GM21529 (cell line): ENCODE measurements at regions not wholly inside any gene's neighbourhood (a gene's known extent, or its start where the extent isn't known, plus 50 kb on each side); places are given as distances from the start of the nearest gene placed in this dataset.
"Not testable (repeated sequence)": the region's sequence is repeated elsewhere in the genome, so short reads cannot be mapped to it uniquely, and the experiment has no call there.

ENCODE experiments used
- ATAC-seq: cut with Tn5 transposase; IDR thresholded peaks from one replicate; pipeline ENCODE4 v1.9.1; 2021; ENCODE audit not compliant: unreplicated experiment

- ATAC-seq: no peak
Measured at GRCh38 chr2:175431101-175431946, 249.8 kb upstream of the ATP5MC3 start.

GRCh38 chr2:175430236-175430635 is 248.7 kb upstream of the ATP5MC3 start:
- no peak for ATAC-seq

- ATAC-seq: no peak
Measured at GRCh38 chr2:175418224-175418835, 236.8 kb upstream of the ATP5MC3 start.

- ATAC-seq: no peak
Measured at GRCh38 chr2:175414882-175415487, 233.5 kb upstream of the ATP5MC3 start.

GRCh38 chr2:175414191-175414881 is 232.8 kb upstream of the ATP5MC3 start:
- no peak for ATAC-seq

GRCh38 chr2:175410941-175411340 is 229.4 kb upstream of the ATP5MC3 start:
- not testable (repeated sequence) for ATAC-seq

- ATAC-seq: no peak
Measured at GRCh38 chr2:175404839-175405238, 223.3 kb upstream of the ATP5MC3 start.

GRCh38 chr2:175403599-175404221 is 222.2 kb upstream of the ATP5MC3 start:
- no peak for ATAC-seq

GRCh38 chr2:175402571-175402970 is 221.1 kb upstream of the ATP5MC3 start:
- no peak for ATAC-seq

- ATAC-seq: no peak
Measured at GRCh38 chr2:175401956-175402469, 220.5 kb upstream of the ATP5MC3 start.

- no peak for ATAC-seq
Measured at GRCh38 chr2:175400975-175401374, 219.5 kb upstream of the ATP5MC3 start.

- no peak for ATAC-seq
Measured at GRCh38 chr2:175399326-175399725, 217.8 kb upstream of the ATP5MC3 start.

GRCh38 chr2:175398848-175399247 is 217.3 kb upstream of the ATP5MC3 start:
- no peak for ATAC-seq

GRCh38 chr2:175396696-175397095 is 215.2 kb upstream of the ATP5MC3 start:
- no peak for ATAC-seq

GRCh38 chr2:175393851-175394250 is 212.3 kb upstream of the ATP5MC3 start:
- ATAC-seq: no peak

- no peak for ATAC-seq
Measured at GRCh38 chr2:175383286-175383685, 201.8 kb upstream of the ATP5MC3 start.

GRCh38 chr2:175373729-175374128 is 192.2 kb upstream of the ATP5MC3 start:
- ATAC-seq: no peak

GRCh38 chr2:175372704-175373701 is 191.5 kb upstream of the ATP5MC3 start:
- no peak for ATAC-seq

GRCh38 chr2:175371378-175371777 is 189.9 kb upstream of the ATP5MC3 start:
- ATAC-seq: no peak

GRCh38 chr2:175366815-175367214 is 185.3 kb upstream of the ATP5MC3 start:
- peak; percentile 82 for ATAC-seq
